Prostate gland (tissue), 2 donors: ENCODE measurements at regions not wholly inside any gene's neighbourhood (a gene's known extent, or its start where the extent isn't known, plus 50 kb on each side); places are given as distances from the start of the nearest gene placed in this dataset.
A peak's percentile ranks its signal among the peaks of the same experiment; 100 is the strongest.

ENCODE experiments used
- DNase-seq: peaks from one replicate; pipeline ENCODE4 v3.0.0-alpha.2; 2019; ENCODE audit warnings: low spot score
- H3K27ac ChIP-seq, 2 donors: fragments of 200-600 bp; sonication (generic); 2 replicates each; pipeline ENCODE4 v1.5.1; 2017 to 2019
- H3K27me3 ChIP-seq: fragments of 200-600 bp; sonication (generic); replicated peaks from 2 replicates; pipeline ENCODE4 v1.5.1; 2019; ENCODE audit not compliant: insufficient read depth
- H3K36me3 ChIP-seq, 2 donors: fragments of 200-600 bp; sonication (generic); 1 replicate in 1 of 2; 2 replicates in 1 of 2; pipeline versions ENCODE4 v1.5.1 to v1.8.1; 2017 to 2019
- H3K4me1 ChIP-seq: fragments of 200-600 bp; sonication (generic); replicated peaks from 2 replicates; pipeline ENCODE4 v1.5.1; 2019
- H3K4me3 ChIP-seq, 2 donors: fragments of 200-600 bp; sonication (generic); 2 replicates each; pipeline ENCODE4 v1.5.1; 2017 to 2019
- H3K9me3 ChIP-seq: fragments of 200-600 bp; sonication (generic); 2 replicates; pipeline ENCODE4 v1.5.1; 2017
- POLR2A ChIP-seq: fragments of 450-650 bp; IDR thresholded peaks from one replicate; pipeline ENCODE4 v1.6.1; 2016; ENCODE audit warnings: antibody characterized with exemption, mild to moderate bottlenecking
- POLR2AphosphoS5 ChIP-seq: sonication (generic); formaldehyde crosslinking; IDR thresholded peaks from one replicate; pipeline ENCODE4 v1.6.1; 2017; ENCODE audit warnings: antibody characterized with exemption
- WGBS: methylation state at CpG from one replicate; pipeline ENCODE4 v1.1.5; 2018; 5-methylcytosine and 5-hydroxymethylcytosine counted together
- intact Hi-C: fragments of 100-400 bp; cut with DNase I; formaldehyde crosslinking; loops from one replicate; pipeline ENCODE4 v1.14.2; 2022
- TF ChIP-seq, protein P1 (sequence below), 4 experiments: fragments of 200-600 bp in 2 of 4; fragments of 450-650 bp in 2 of 4; sonication (generic) in 2 of 4; IDR thresholded peaks; 1 replicate in 3 of 4; 2 replicates in 1 of 4; pipeline ENCODE4 v1.5.1; 2016 to 2019; ENCODE audit warnings: antibody characterized with exemption in 4 of 4, mild to moderate bottlenecking in 2 of 4, moderate library complexity in 2 of 4

GRCh38 chr7:130922206-130923112 lies 188.5 kb upstream of the KLF14 start:
- WGBS = 56% methylated on average over 4 of the region's 4 CpGs
- DNase-seq = no peak
- H3K27me3 ChIP-seq = no peaks in the 10 kb centered on the region
- intact Hi-C loops = no loop called here
- H3K4me3 ChIP-seq = no peak overlapping the region
- H3K4me1 ChIP-seq = peaks cover 25% of the 10 kb centered on the region
- H3K9me3 ChIP-seq = no peaks in the 10 kb centered on the region
- H3K27ac ChIP-seq = peak overlapping the region; percentile 78 to 81
- TF ChIP-seq POLR2A (no peak), POLR2AphosphoS5 (no peak)
- TF ChIP-seq, protein P1, sequence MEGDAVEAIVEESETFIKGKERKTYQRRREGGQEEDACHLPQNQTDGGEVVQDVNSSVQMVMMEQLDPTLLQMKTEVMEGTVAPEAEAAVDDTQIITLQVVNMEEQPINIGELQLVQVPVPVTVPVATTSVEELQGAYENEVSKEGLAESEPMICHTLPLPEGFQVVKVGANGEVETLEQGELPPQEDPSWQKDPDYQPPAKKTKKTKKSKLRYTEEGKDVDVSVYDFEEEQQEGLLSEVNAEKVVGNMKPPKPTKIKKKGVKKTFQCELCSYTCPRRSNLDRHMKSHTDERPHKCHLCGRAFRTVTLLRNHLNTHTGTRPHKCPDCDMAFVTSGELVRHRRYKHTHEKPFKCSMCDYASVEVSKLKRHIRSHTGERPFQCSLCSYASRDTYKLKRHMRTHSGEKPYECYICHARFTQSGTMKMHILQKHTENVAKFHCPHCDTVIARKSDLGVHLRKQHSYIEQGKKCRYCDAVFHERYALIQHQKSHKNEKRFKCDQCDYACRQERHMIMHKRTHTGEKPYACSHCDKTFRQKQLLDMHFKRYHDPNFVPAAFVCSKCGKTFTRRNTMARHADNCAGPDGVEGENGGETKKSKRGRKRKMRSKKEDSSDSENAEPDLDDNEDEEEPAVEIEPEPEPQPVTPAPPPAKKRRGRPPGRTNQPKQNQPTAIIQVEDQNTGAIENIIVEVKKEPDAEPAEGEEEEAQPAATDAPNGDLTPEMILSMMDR (IDR thresholded peaks at IDR 0.05) = no peak
- H3K36me3 ChIP-seq = no peaks in the 10 kb centered on the region

GRCh38 chr7:130923365-130923764 lies 189.4 kb upstream of the KLF14 start:
- Histone ChIP-seq H3K9me3 (no peaks in the 10 kb centered on the region), H3K36me3 (no peaks in the 10 kb centered on the region), H3K27me3 (no peaks in the 10 kb centered on the region), H3K4me3 (no peak overlapping the region), H3K27ac (peak overlapping the region in 1 of 2 donors; percentile 78), H3K4me1 (peaks cover 18% of the 10 kb centered on the region)
- DNase-seq = no peak
- TF ChIP-seq POLR2AphosphoS5 (no peak), POLR2A (no peak)
- TF ChIP-seq, protein P1 (IDR thresholded peaks at IDR 0.05) = no peak
- intact Hi-C loops = no loop called here
- 71% methylated on average over 4 of the region's 4 CpGs for WGBS

DNA sequence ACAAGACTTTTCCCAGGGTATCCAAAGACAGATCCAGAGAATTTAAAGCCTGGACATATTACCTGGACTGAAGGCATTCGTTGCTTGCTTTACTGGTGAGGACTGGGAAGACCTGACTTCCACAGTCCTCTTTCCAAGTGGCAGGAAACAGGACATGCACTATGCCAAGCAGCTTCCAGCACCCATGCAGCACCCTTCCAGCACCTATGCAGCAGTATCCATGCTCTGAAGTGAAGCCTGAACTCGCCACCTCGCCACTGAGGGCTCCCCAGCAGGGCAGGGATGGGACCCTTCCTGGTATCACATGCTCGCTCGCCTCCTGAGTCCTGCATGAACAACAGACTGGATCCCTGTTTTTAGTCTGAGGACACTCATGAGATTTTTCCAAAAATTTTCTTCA lies 189.9 kb upstream of the KLF14 start:
- Histone ChIP-seq H3K27ac (no peak overlapping the region), H3K9me3 (no peaks in the 10 kb centered on the region), H3K36me3 (no peaks in the 10 kb centered on the region), H3K27me3 (no peaks in the 10 kb centered on the region), H3K4me3 (no peak overlapping the region), H3K4me1 (peaks cover 18% of the 10 kb centered on the region)
- WGBS = 90% methylated on average over 5 of the region's 5 CpGs
- DNase-seq = no peak
- intact Hi-C loops = no loop called here
- TF ChIP-seq POLR2A (no peak), POLR2AphosphoS5 (no peak)
- TF ChIP-seq, protein P1 (IDR thresholded peaks at IDR 0.05) = no peak

GRCh38 chr7:130925136-130925794 lies 191.3 kb upstream of the KLF14 start:
- no peak for DNase-seq
- Histone ChIP-seq H3K4me3 (no peak overlapping the region), H3K27me3 (no peaks in the 10 kb centered on the region), H3K27ac (no peak overlapping the region), H3K36me3 (no peaks in the 10 kb centered on the region), H3K9me3 (no peaks in the 10 kb centered on the region), H3K4me1 (peaks cover 18% of the 10 kb centered on the region)
- intact Hi-C loops = no loop called here
- WGBS = 84% methylated on average over 8 of the region's 8 CpGs
- TF ChIP-seq POLR2A (no peak), POLR2AphosphoS5 (no peak)
- TF ChIP-seq, protein P1 (IDR thresholded peaks at IDR 0.05) = no peak
